ENCODE measurements at regions not wholly inside any gene's neighbourhood (a gene's known extent, or its start where the extent isn't known, plus 50 kb on each side); places are given as distances from the start of the nearest gene placed in this dataset.

- Mint-ChIP-seq H3K9me3 (no peaks in the 10 kb centered on the region), H3K4me3 (peak overlapping the region; percentile 82 to 93 (median 90)), H3K27ac (peak overlapping the region in 7 of 10 donors; percentile 13 to 84 (median 67)), H3K36me3 (no peaks in the 10 kb centered on the region), H3K4me1 (peaks cover 7 to 26% (median 18%) of the 10 kb centered on the region in 4 donors), H3K27me3 (peaks cover 10 to 38% (median 20%) of the 10 kb centered on the region in 5 donors)
- DNase-seq (peak; percentile 5 to 70 (median 37)), ATAC-seq (peak; percentile 76 to 91)
- POLR2A ChIA-PET, result interaction anchor here (1.2 kb wide), 1 partner anchor 227 kb away, joined by 4 read pairs; no protein-coding TSS in a partner anchor
These were observed 132.3 kb upstream of the DLX2 start for GRCh38 chr2:172234716-172235691.

- H3K27me3 Mint-ChIP-seq, result peaks cover 6 to 23% (median 14%) of the 10 kb centered on the region in 5 donors
- peaks cover 2 to 29% (median 16%) of the 10 kb centered on the region in 4 donors for H3K4me1 Mint-ChIP-seq
- no peak overlapping the region for H3K27ac Mint-ChIP-seq
- DNase-seq (no peak), ATAC-seq (no peak)
- no peak overlapping the region for H3K4me3 Mint-ChIP-seq
- H3K36me3 Mint-ChIP-seq, result no peaks in the 10 kb centered on the region
- POLR2A ChIA-PET, result no interaction called here
- H3K9me3 Mint-ChIP-seq, result no peaks in the 10 kb centered on the region
These were observed 137.4 kb upstream of the DLX2 start for GRCh38 chr2:172239944-172240590.

- H3K36me3 Mint-ChIP-seq, result no peaks in the 10 kb centered on the region
- H3K27me3 Mint-ChIP-seq, result peaks cover 4 to 16% (median 10%) of the 10 kb centered on the region in 5 donors
- H3K9me3 Mint-ChIP-seq, result no peaks in the 10 kb centered on the region
- H3K4me1 Mint-ChIP-seq, result peaks cover 2 to 17% (median 9%) of the 10 kb centered on the region in 4 donors
- no peak overlapping the region for H3K4me3 Mint-ChIP-seq
- no peak for ATAC-seq
- POLR2A ChIA-PET, result no interaction called here
- no peak for DNase-seq
- peak overlapping the region in 4 of 10 donors; percentile 3 to 50 (median 22) for H3K27ac Mint-ChIP-seq
These were observed 138.5 kb upstream of the DLX2 start for GRCh38 chr2:172241222-172241621.

- no peak overlapping the region for H3K4me3 Mint-ChIP-seq
- POLR2A ChIA-PET, result no interaction called here
- H3K36me3 Mint-ChIP-seq, result no peaks in the 10 kb centered on the region
- DNase-seq (no peak), ATAC-seq (no peak)
- H3K4me1 Mint-ChIP-seq, result peaks cover 4 to 15% (median 9%) of the 10 kb centered on the region in 4 donors
- H3K27me3 Mint-ChIP-seq, result peaks cover 0 to 9% (median 7%) of the 10 kb centered on the region in 5 donors
- H3K9me3 Mint-ChIP-seq, result no peaks in the 10 kb centered on the region
- no peak overlapping the region for H3K27ac Mint-ChIP-seq
These were observed 139.8 kb upstream of the DLX2 start for GRCh38 chr2:172242471-172242870.

- no peaks in the 10 kb centered on the region for H3K36me3 Mint-ChIP-seq
- no peaks in the 10 kb centered on the region for H3K9me3 Mint-ChIP-seq
- POLR2A ChIA-PET, result no interaction called here
- peak overlapping the region in 1 of 10 donors; percentile 23 for H3K27ac Mint-ChIP-seq
- H3K4me1 Mint-ChIP-seq, result peaks cover 4 to 15% (median 9%) of the 10 kb centered on the region in 4 donors
- no peak overlapping the region for H3K4me3 Mint-ChIP-seq
- DNase-seq (no peak), ATAC-seq (no peak)
- peaks cover 0 to 7% (median 4%) of the 10 kb centered on the region in 5 donors for H3K27me3 Mint-ChIP-seq
These were observed 140.3 kb upstream of the DLX2 start for GRCh38 chr2:172242961-172243360.

- Mint-ChIP-seq H3K27me3 (peaks cover 0 to 5% (median 0%) of the 10 kb centered on the region in 5 donors), H3K27ac (no peak overlapping the region), H3K9me3 (no peaks in the 10 kb centered on the region), H3K4me3 (no peak overlapping the region), H3K4me1 (peaks cover 4 to 15% (median 9%) of the 10 kb centered on the region in 4 donors), H3K36me3 (no peaks in the 10 kb centered on the region)
- ATAC-seq (no peak), DNase-seq (no peak)
- POLR2A ChIA-PET, result no interaction called here
These were observed 141.9 kb upstream of the DLX2 start for GRCh38 chr2:172244419-172245130.

GRCh38 chr2:172246649-172247048, 143.9 kb upstream of the DLX2 start:
- Mint-ChIP-seq H3K4me3 (no peak overlapping the region), H3K9me3 (no peaks in the 10 kb centered on the region), H3K27me3 (peaks cover 0 to 2% (median 0%) of the 10 kb centered on the region in 5 donors), H3K36me3 (no peaks in the 10 kb centered on the region), H3K27ac (peak overlapping the region in 1 of 10 donors; percentile 60), H3K4me1 (peaks cover 4 to 14% (median 11%) of the 10 kb centered on the region in 4 donors)
- POLR2A ChIA-PET, result no interaction called here
- DNase-seq, result no peak
- no peak for ATAC-seq

- peaks cover 0 to 2% (median 0%) of the 10 kb centered on the region in 5 donors for H3K27me3 Mint-ChIP-seq
- no peak overlapping the region for H3K27ac Mint-ChIP-seq
- H3K9me3 Mint-ChIP-seq, result no peaks in the 10 kb centered on the region
- DNase-seq (no peak), ATAC-seq (no peak)
- POLR2A ChIA-PET, result no interaction called here
- no peak overlapping the region for H3K4me3 Mint-ChIP-seq
- H3K36me3 Mint-ChIP-seq, result no peaks in the 10 kb centered on the region
- peaks cover 4 to 12% (median 9%) of the 10 kb centered on the region in 4 donors for H3K4me1 Mint-ChIP-seq
These were observed 144.5 kb upstream of the DLX2 start for GRCh38 chr2:172247203-172247602.

GRCh38 chr2:172248381-172248780, 145.7 kb upstream of the DLX2 start:
- Mint-ChIP-seq H3K27ac (no peak overlapping the region), H3K36me3 (no peaks in the 10 kb centered on the region), H3K4me1 (peaks cover 8 to 13% (median 11%) of the 10 kb centered on the region in 4 donors), H3K4me3 (no peak overlapping the region), H3K9me3 (peaks cover 0 to 2% (median 0%) of the 10 kb centered on the region in 9 donors), H3K27me3 (peaks cover 0 to 2% (median 0%) of the 10 kb centered on the region in 5 donors)
- DNase-seq, result no peak
- ATAC-seq, result no peak
- POLR2A ChIA-PET, result interaction anchor here (1.2 kb wide), 1 partner anchor 10 kb away, joined by 3 read pairs; no protein-coding TSS in a partner anchor

- H3K36me3 Mint-ChIP-seq, result no peaks in the 10 kb centered on the region
- no peak overlapping the region for H3K27ac Mint-ChIP-seq
- DNase-seq, result no peak
- peaks cover 0 to 2% (median 0%) of the 10 kb centered on the region in 5 donors for H3K27me3 Mint-ChIP-seq
- peaks cover 0 to 2% (median 0%) of the 10 kb centered on the region in 9 donors for H3K9me3 Mint-ChIP-seq
- no peak for ATAC-seq
- no peak overlapping the region for H3K4me3 Mint-ChIP-seq
- POLR2A ChIA-PET, result interaction anchor here (1.2 kb wide), 1 partner anchor 11 kb away, joined by 3 read pairs; no protein-coding TSS in a partner anchor
- H3K4me1 Mint-ChIP-seq, result peaks cover 10 to 17% (median 15%) of the 10 kb centered on the region in 4 donors
These were observed 146.1 kb upstream of the DLX2 start for GRCh38 chr2:172248785-172249187.

GRCh38 chr2:172249334-172249733, 146.6 kb upstream of the DLX2 start:
- Mint-ChIP-seq H3K36me3 (no peaks in the 10 kb centered on the region), H3K4me3 (no peak overlapping the region), H3K27ac (no peak overlapping the region), H3K9me3 (peaks cover 0 to 2% (median 0%) of the 10 kb centered on the region in 9 donors), H3K4me1 (peaks cover 12 to 23% (median 20%) of the 10 kb centered on the region in 4 donors), H3K27me3 (peaks cover 0 to 2% (median 0%) of the 10 kb centered on the region in 5 donors)
- DNase-seq (no peak), ATAC-seq (no peak)
- POLR2A ChIA-PET, result no interaction called here

- peak overlapping the region in 1 of 10 donors; percentile 48 for H3K27ac Mint-ChIP-seq
- peaks cover 0 to 2% (median 0%) of the 10 kb centered on the region in 9 donors for H3K9me3 Mint-ChIP-seq
- H3K36me3 Mint-ChIP-seq, result no peaks in the 10 kb centered on the region
- no peaks in the 10 kb centered on the region for H3K27me3 Mint-ChIP-seq
- no peak for DNase-seq
- H3K4me1 Mint-ChIP-seq, result peaks cover 12 to 29% (median 24%) of the 10 kb centered on the region in 4 donors
- POLR2A ChIA-PET, result no interaction called here
- ATAC-seq, result no peak
- H3K4me3 Mint-ChIP-seq, result no peak overlapping the region
These were observed 147.3 kb upstream of the DLX2 start for GRCh38 chr2:172249986-172250385.
